Suprapubic skin (tissue), 3 donors: ENCODE measurements at regions not wholly inside any gene's neighbourhood (a gene's known extent, or its start where the extent isn't known, plus 50 kb on each side); places are given as distances from the start of the nearest gene placed in this dataset.
"Not testable (repeated sequence)": the region's sequence is repeated elsewhere in the genome, so short reads cannot be mapped to it uniquely, and the experiment has no call there.

ENCODE experiments used
- CTCF ChIP-seq, 2 donors: fragments of 200-600 bp in 1 of 2; fragments of 450-650 bp in 1 of 2; sonication (generic) in 1 of 2; IDR thresholded peaks; one replicate each; pipeline ENCODE4 v1.5.1; 2016 to 2019; ENCODE audit warnings: antibody characterized with exemption in 2 of 2, mild to moderate bottlenecking in 1 of 2, moderate library complexity in 1 of 2
- POLR2A ChIP-seq, 2 donors: fragments of 450-650 bp; IDR thresholded peaks; one replicate each; pipeline ENCODE4 v1.6.1; 2017; ENCODE audit warnings: antibody characterized with exemption in 2 of 2, mild to moderate bottlenecking in 2 of 2, moderate library complexity in 2 of 2

- TF ChIP-seq POLR2A, CTCF (IDR thresholded peaks at IDR 0.05): not testable (repeated sequence)
Measured at GRCh38 chr20:25982701-25983100, 286.0 kb upstream of the ZNF337 start.
